GM23338 (cell line): ENCODE measurements at regions not wholly inside any gene's neighbourhood (a gene's known extent, or its start where the extent isn't known, plus 50 kb on each side); places are given as distances from the start of the nearest gene placed in this dataset.

Source experiments
- ATAC-seq: fragments of 200-7000 bp; cut with Tn5 transposase; 3 replicates; pipeline ENCODE4 v1.9.1; 2020
- DNase-seq: peaks from one replicate; pipeline ENCODE4 v3.0.0-alpha.2; 2015; ENCODE audit warnings: low spot score
- H2AFZ ChIP-seq: fragments of 200-600 bp; sonication (generic); 2 replicates; pipeline ENCODE4 v1.8.0; 2016; ENCODE audit warnings: antibody characterized with exemption, mild to moderate bottlenecking, moderate library complexity
- H3F3A ChIP-seq: fragments of 200-600 bp; sonication (generic); replicated peaks from 2 replicates; pipeline ENCODE4 v1.8.0; 2017; ENCODE audit warnings: antibody characterized with exemption, mixed run types, low read depth
- H3K27ac ChIP-seq: fragments of 200-600 bp; sonication (generic); 2 replicates; pipeline ENCODE4 v1.6.1; 2016; ENCODE audit warnings: low read depth
- H3K27me3 ChIP-seq: fragments of 200-600 bp; sonication (generic); 2 replicates; pipeline ENCODE4 v1.8.0; 2016; ENCODE audit warnings: mild to moderate bottlenecking, mixed run types, moderate library complexity; ENCODE audit not compliant: insufficient read depth
- H3K36me3 ChIP-seq: fragments of 200-600 bp; sonication (generic); 2 replicates; pipeline ENCODE4 v1.8.0; 2016; ENCODE audit warnings: mild to moderate bottlenecking; ENCODE audit not compliant: insufficient read depth
- H3K4me1 ChIP-seq: fragments of 200-600 bp; sonication (generic); 2 replicates; pipeline ENCODE4 v1.8.0; 2016; ENCODE audit warnings: mild to moderate bottlenecking, moderate library complexity; ENCODE audit not compliant: insufficient read depth
- H3K4me2 ChIP-seq: fragments of 200-600 bp; sonication (generic); 2 replicates; pipeline ENCODE4 v1.7.1; 2017; ENCODE audit warnings: mixed run types
- H3K4me3 ChIP-seq: fragments of 200-600 bp; sonication (generic); 2 replicates; pipeline ENCODE4 v1.6.1; 2016; ENCODE audit warnings: mixed run types
- H3K79me2 ChIP-seq: fragments of 200-600 bp; sonication (generic); replicated peaks from 2 replicates; pipeline ENCODE4 v1.8.0; 2017; ENCODE audit warnings: mild to moderate bottlenecking; ENCODE audit not compliant: insufficient read depth
- H3K9me2 ChIP-seq: fragments of 200-600 bp; sonication (generic); 2 replicates; pipeline ENCODE4 v1.8.0; 2017; ENCODE audit not compliant: insufficient read depth
- H4K20me1 ChIP-seq: fragments of 200-600 bp; sonication (generic); replicated peaks from 2 replicates; pipeline ENCODE4 v1.8.0; 2017; ENCODE audit warnings: mild to moderate bottlenecking; ENCODE audit not compliant: insufficient read depth
- H3K27ac Mint-ChIP-seq: 2 replicates; pipeline ENCODE4 v1.8.0; 2020; ENCODE audit warnings: inconsistent platforms, mild to moderate bottlenecking, moderate library complexity, mixed read lengths
- H3K27me3 Mint-ChIP-seq: 3 replicates; pipeline ENCODE4 v1.8.0; 2022; ENCODE audit warnings: low read depth, mild to moderate bottlenecking, moderate library complexity, mixed read lengths, inconsistent platforms; ENCODE audit not compliant: insufficient read depth, poor library complexity
- H3K36me3 Mint-ChIP-seq: 3 replicates; pipeline ENCODE4 v1.8.0; 2021; ENCODE audit warnings: low read depth, mild to moderate bottlenecking, inconsistent platforms, moderate library complexity, mixed read lengths
- H3K4me1 Mint-ChIP-seq: 3 replicates; pipeline ENCODE4 v1.8.0; 2020; ENCODE audit warnings: mild to moderate bottlenecking, inconsistent platforms, mixed read lengths
- H3K4me3 Mint-ChIP-seq: 3 replicates; pipeline ENCODE4 v1.8.0; 2021; ENCODE audit warnings: moderate library complexity, mild to moderate bottlenecking, inconsistent platforms, mixed read lengths
- H3K9me3 Mint-ChIP-seq: 3 replicates; pipeline ENCODE4 v1.8.0; 2020; ENCODE audit warnings: moderate library complexity, mild to moderate bottlenecking, inconsistent platforms, mixed read lengths
- EZH2 ChIP-seq: fragments of 200-600 bp; sonication (generic); IDR thresholded peaks from one replicate; pipeline ENCODE4 v1.8.0; 2017; ENCODE audit warnings: antibody characterized with exemption, mild to moderate bottlenecking, low read depth; ENCODE audit not compliant: unreplicated experiment
- EZH2phosphoT487 ChIP-seq: fragments of 200-600 bp; sonication (generic); IDR thresholded peaks from one replicate; pipeline ENCODE4 v1.8.1; 2018; ENCODE audit warnings: antibody characterized with exemption; ENCODE audit not compliant: unreplicated experiment
- JUNB ChIP-seq: IDR thresholded peaks from one replicate; pipeline ENCODE4 v1.6.1; 2016; ENCODE audit warnings: antibody characterized with exemption; ENCODE audit not compliant: unreplicated experiment
- POLR2AphosphoS5 ChIP-seq: IDR thresholded peaks from 2 replicates; pipeline ENCODE4 v1.6.1; 2016; ENCODE audit warnings: antibody characterized with exemption, low read depth
- TF ChIP-seq, protein P1 (sequence below): fragments of 250-450 bp; sonication (Bioruptor Pico); IDR thresholded peaks from 2 replicates; pipeline ENCODE4 v1.5.0; 2020; ENCODE audit warnings: mild to moderate bottlenecking, moderate library complexity
- TF ChIP-seq, protein P2 (sequence below): IDR thresholded peaks from 2 replicates; pipeline ENCODE4 v1.6.1; 2016; ENCODE audit warnings: antibody characterized with exemption
- TF ChIP-seq, protein P3 (sequence below): IDR thresholded peaks from one replicate; pipeline ENCODE4 v1.6.1; 2018; ENCODE audit warnings: antibody characterized with exemption; ENCODE audit not compliant: unreplicated experiment

DNA sequence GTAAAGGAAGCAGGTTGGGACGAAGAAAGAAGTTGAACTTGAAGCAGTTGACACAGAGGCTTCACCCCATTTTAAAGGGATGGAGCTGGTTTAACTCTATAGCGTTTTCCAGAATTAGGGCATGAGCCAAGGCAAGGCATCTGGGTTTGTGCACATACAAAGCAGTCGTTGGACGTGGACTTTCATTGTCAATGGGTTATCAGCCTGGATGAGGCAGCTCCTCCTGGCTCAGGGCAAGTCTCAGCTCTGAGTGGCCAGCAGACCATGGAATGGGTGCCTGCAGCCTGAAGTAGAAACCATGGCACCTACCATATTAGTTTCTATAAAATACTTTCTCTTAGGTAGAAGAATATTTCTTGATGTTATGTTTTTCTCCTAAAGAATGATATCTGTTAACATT, 163.8 kb upstream of the KCNK2 start (continued):
- TF ChIP-seq, protein P1, sequence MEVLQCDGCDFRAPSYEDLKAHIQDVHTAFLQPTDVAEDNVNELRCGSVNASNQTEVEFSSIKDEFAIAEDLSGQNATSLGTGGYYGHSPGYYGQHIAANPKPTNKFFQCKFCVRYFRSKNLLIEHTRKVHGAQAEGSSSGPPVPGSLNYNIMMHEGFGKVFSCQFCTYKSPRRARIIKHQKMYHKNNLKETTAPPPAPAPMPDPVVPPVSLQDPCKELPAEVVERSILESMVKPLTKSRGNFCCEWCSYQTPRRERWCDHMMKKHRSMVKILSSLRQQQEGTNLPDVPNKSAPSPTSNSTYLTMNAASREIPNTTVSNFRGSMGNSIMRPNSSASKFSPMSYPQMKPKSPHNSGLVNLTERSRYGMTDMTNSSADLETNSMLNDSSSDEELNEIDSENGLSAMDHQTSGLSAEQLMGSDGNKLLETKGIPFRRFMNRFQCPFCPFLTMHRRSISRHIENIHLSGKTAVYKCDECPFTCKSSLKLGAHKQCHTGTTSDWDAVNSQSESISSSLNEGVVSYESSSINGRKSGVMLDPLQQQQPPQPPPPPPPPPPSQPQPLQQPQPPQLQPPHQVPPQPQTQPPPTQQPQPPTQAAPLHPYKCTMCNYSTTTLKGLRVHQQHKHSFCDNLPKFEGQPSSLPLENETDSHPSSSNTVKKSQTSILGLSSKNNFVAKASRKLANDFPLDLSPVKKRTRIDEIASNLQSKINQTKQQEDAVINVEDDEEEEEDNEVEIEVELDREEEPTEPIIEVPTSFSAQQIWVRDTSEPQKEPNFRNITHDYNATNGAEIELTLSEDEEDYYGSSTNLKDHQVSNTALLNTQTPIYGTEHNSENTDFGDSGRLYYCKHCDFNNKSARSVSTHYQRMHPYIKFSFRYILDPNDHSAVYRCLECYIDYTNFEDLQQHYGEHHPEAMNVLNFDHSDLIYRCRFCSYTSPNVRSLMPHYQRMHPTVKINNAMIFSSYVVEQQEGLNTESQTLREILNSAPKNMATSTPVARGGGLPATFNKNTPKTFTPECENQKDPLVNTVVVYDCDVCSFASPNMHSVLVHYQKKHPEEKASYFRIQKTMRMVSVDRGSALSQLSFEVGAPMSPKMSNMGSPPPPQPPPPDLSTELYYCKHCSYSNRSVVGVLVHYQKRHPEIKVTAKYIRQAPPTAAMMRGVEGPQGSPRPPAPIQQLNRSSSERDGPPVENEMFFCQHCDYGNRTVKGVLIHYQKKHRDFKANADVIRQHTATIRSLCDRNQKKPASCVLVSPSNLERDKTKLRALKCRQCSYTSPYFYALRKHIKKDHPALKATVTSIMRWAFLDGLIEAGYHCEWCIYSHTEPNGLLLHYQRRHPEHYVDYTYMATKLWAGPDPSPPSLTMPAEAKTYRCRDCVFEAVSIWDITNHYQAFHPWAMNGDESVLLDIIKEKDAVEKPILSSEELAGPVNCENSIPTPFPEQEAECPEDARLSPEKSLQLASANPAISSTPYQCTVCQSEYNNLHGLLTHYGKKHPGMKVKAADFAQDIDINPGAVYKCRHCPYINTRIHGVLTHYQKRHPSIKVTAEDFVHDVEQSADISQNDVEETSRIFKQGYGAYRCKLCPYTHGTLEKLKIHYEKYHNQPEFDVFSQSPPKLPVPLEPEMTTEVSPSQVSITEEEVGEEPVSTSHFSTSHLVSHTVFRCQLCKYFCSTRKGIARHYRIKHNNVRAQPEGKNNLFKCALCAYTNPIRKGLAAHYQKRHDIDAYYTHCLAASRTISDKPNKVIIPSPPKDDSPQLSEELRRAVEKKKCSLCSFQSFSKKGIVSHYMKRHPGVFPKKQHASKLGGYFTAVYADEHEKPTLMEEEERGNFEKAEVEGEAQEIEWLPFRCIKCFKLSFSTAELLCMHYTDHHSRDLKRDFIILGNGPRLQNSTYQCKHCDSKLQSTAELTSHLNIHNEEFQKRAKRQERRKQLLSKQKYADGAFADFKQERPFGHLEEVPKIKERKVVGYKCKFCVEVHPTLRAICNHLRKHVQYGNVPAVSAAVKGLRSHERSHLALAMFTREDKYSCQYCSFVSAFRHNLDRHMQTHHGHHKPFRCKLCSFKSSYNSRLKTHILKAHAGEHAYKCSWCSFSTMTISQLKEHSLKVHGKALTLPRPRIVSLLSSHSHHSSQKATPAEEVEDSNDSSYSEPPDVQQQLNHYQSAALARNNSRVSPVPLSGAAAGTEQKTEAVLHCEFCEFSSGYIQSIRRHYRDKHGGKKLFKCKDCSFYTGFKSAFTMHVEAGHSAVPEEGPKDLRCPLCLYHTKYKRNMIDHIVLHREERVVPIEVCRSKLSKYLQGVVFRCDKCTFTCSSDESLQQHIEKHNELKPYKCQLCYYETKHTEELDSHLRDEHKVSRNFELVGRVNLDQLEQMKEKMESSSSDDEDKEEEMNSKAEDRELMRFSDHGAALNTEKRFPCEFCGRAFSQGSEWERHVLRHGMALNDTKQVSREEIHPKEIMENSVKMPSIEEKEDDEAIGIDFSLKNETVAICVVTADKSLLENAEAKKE (CRISPR knock-in tag): no peak
- TF ChIP-seq POLR2AphosphoS5: no peak
- no peak for TF ChIP-seq EZH2phosphoT487
- TF ChIP-seq, protein P2, sequence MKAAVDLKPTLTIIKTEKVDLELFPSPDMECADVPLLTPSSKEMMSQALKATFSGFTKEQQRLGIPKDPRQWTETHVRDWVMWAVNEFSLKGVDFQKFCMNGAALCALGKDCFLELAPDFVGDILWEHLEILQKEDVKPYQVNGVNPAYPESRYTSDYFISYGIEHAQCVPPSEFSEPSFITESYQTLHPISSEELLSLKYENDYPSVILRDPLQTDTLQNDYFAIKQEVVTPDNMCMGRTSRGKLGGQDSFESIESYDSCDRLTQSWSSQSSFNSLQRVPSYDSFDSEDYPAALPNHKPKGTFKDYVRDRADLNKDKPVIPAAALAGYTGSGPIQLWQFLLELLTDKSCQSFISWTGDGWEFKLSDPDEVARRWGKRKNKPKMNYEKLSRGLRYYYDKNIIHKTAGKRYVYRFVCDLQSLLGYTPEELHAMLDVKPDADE: no peak

DNA sequence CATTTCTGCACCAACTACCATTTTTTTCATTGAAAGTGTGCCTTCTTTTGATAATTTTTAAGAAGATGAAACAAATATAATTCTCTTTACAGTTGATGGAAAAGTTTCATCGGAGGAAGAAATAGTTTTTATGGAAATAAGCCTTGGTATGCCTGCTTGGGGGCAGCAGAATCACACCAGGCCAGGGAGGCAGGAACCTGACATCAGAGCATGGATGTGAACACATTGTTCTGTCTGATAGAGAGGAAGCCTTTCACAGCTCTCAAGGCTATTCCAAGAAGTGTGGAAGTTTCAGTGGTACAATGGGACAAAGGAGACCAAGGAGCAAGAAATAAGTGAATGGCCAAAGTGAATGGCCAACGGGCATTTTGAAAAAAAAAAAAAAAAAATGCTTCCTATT, 162.2 kb upstream of the KCNK2 start:
- Histone ChIP-seq H3K4me2 (no peak overlapping the region), H3F3A (no peaks in the 10 kb centered on the region), H2AFZ (no peak overlapping the region), H3K4me3 (no peak overlapping the region), H3K27ac (no peak overlapping the region), H3K4me1 (no peaks in the 10 kb centered on the region), H3K9me2 (no peaks in the 10 kb centered on the region), H3K79me2 (no peaks in the 10 kb centered on the region), H3K36me3 (no peaks in the 10 kb centered on the region), H4K20me1 (no peaks in the 10 kb centered on the region), H3K27me3 (no peaks in the 10 kb centered on the region)
- Mint-ChIP-seq H3K9me3 (no peaks in the 10 kb centered on the region), H3K27ac (no peak overlapping the region), H3K4me3 (no peak overlapping the region), H3K4me1 (peaks cover 11% of the 10 kb centered on the region), H3K27me3 (no peaks in the 10 kb centered on the region), H3K36me3 (no peaks in the 10 kb centered on the region)
- ATAC-seq (no peak), DNase-seq (no peak)
- TF ChIP-seq, protein P2: no peak
- TF ChIP-seq EZH2 (no peak), POLR2AphosphoS5 (no peak), JUNB (no peak)
- TF ChIP-seq, protein P3, sequence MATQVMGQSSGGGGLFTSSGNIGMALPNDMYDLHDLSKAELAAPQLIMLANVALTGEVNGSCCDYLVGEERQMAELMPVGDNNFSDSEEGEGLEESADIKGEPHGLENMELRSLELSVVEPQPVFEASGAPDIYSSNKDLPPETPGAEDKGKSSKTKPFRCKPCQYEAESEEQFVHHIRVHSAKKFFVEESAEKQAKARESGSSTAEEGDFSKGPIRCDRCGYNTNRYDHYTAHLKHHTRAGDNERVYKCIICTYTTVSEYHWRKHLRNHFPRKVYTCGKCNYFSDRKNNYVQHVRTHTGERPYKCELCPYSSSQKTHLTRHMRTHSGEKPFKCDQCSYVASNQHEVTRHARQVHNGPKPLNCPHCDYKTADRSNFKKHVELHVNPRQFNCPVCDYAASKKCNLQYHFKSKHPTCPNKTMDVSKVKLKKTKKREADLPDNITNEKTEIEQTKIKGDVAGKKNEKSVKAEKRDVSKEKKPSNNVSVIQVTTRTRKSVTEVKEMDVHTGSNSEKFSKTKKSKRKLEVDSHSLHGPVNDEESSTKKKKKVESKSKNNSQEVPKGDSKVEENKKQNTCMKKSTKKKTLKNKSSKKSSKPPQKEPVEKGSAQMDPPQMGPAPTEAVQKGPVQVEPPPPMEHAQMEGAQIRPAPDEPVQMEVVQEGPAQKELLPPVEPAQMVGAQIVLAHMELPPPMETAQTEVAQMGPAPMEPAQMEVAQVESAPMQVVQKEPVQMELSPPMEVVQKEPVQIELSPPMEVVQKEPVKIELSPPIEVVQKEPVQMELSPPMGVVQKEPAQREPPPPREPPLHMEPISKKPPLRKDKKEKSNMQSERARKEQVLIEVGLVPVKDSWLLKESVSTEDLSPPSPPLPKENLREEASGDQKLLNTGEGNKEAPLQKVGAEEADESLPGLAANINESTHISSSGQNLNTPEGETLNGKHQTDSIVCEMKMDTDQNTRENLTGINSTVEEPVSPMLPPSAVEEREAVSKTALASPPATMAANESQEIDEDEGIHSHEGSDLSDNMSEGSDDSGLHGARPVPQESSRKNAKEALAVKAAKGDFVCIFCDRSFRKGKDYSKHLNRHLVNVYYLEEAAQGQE: no peak
